ENCODE measurements at regions not wholly inside any gene's neighbourhood (a gene's known extent, or its start where the extent isn't known, plus 50 kb on each side); places are given as distances from the start of the nearest gene placed in this dataset.
"Not testable (repeated sequence)": the region's sequence is repeated elsewhere in the genome, so short reads cannot be mapped to it uniquely, and the experiment has no call there.

DNA sequence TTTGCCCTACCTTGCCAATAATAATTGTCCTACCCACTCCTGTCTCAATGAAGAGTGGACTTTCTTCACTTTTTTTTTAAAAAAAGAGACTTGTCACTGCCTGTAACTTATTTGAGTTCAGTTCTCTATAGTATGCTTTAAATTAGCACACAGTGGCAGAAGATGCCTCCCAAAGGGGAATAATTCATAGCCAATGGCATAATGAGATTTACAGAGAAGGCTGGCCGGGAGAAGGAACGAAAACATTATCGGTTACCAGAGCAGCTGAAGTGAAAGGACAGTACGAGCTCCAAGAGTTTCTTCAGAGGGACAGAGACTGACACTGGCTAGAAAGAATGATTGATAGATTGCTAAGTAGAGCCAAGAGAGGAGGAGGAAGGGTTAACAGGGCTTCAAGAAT, 356.3 kb downstream of the EMP1 start:
- DNase-seq = no peak

DNA sequence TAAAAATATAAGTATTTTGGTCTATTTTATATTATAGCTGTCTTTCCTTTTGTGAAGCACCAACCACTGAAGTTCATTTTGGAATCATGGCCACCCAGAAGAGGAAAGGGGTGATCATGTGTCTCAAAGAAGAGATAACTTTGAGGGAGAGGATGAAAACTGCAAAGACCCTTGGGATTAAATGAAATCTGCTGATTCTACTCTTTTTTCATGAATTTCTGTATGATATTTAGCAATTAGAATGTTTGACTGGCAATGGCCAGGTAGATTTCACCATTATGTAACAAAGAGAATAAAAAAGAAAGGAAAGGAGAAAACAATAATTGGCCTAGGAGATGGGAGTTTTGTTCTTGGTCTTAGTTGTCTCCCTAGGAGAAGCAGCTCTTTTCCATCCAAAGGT, 350.8 kb downstream of the EMP1 start:
- no peak for DNase-seq

DNA sequence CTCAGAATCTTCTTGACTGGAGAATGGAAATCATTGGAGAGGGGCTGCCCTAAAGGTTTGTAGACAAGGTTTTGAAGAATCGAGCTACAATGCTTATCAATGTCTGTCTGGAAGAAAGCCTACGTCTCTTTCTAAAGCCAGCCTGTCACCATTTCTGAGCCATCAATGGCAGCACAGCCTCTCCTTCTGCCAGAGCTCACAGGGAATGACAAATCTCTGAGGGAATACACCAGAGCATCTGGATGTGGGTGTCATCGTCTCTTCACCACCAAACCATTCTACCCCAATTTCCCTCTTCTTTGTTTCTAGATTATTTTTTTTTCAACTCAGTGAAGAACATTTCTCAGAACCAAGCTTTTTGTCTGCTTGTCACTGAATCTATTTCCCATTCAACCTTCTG, 349.7 kb downstream of the EMP1 start:
- DNase-seq = no peak

DNA sequence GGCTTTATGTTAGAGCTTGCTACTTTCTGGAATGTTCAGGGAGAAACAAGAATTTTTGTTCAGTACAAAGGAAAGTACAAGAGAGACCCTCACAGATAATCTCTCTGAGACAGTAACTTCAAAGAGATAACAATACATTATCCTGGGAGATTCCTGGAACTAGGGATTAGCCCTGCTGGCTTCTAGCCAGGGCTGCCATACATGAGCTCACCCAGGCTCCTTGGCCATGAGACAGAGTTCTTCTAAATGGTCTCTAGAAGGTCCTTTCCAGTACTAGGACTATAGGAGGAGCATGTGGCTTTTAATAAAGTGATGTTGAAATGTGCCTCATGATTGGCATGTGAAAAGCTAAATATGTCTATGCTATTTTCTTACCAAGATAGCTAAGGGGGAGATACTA, 342.5 kb downstream of the EMP1 start:
- DNase-seq = peak in 1 of 2 experiments; percentile 27

DNA sequence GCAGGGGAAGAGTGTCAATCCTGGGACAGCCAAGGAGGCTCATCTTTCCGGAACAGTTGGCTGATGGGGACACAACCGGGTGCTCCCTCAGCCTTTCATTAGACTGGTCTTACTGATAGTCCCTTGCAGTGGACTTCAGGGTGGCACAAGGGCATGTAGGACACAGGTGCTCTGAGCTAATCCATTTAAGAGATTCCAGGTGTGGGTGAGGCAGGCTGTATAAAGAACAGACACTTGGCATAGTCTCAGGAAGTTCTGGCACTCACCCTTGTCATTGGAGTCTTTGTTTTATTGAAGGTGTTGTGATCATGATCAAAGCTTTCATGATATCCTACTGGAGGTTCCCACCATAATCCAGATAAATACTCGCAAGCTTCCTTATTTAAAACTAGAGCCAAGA, 341.6 kb downstream of the EMP1 start:
- no peak for DNase-seq

DNA sequence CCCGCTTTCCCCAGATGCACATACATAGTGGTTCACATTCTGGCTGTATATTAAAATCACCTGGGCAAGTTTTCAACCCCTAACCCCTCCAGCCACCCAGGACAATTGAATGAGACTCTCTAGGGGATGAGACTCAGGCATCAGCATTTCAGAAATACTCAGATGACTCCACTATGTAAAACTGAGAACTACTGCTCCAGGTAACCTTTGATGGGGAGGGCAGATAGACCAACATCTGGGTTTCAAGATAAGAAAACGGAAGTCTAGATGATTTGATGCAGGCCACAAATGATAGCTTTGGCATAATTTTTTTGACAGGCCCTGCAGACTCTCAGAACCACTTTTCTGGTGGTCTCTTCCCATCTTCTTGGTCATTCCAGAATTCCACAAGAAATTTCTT, 341.1 kb downstream of the EMP1 start:
- DNase-seq = no peak

DNA sequence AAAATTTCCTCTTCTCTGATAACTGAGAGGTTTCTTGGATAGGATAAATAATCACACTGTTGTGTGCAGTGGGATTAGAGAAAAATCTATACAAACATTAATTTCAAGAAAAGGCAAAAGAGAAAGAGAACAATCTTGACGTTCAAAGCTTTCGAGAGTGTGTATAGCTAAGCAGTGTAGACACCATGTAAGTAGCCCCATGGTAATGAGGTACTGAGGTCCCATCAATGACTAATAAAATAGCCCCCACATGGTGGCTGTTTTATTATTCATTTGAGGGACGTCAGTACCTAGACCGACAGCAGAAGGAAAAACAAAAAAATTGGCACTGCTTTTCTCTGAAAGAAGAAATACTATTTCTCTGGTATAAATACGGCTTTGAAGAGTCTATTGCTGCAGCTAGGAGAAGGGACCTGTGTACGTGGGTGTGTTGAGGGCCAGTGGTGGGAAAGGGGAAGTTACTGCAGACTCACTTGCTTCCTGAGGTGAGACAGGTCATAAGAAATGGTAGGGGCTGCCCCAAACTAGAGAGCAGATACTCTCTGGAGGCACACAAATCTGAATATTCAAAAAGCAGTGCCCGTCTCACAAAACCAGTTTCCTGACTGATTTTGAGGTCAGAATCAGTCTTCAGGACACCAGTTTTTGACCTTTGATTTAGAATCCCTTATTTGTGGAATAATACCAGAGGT, 339.8 kb downstream of the EMP1 start:
- DNase-seq = no peak

DNA sequence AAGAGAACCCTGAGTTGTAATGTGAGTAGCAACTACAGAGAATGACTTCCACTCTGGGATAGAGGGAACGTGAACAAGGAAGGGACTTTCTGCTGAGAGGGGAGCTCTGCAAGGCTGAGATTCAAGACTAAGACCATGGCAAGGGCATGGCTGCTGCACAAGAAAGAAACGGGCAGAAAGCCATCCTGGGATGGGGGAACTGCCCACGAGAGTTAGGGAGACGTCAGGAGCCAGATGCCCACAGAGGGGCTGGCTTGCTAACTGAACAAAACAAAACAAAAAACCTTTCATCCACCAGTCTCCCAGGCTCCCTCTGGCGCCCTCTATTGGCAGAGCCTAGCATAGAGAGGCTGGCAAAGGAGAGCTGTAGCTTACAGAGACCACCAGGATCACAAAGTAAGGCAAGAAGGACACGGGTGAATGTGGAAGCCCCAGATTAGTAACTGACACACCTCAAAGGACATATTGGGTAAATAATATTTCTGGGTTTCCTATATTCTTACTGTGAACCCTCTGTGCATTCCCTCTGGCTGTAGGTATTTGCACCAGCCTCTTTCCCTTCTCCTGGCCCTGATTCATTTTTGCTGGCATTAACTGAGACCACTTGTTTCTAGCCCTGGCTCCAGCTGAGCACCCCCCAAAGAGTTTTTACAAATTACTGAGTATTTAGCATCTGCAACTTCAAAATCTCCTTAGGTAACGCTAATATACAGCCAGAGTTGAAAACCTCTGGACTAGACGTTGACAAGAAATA, 338.3 kb downstream of the EMP1 start:
- DNase-seq = peak; percentile 38 to 69

DNA sequence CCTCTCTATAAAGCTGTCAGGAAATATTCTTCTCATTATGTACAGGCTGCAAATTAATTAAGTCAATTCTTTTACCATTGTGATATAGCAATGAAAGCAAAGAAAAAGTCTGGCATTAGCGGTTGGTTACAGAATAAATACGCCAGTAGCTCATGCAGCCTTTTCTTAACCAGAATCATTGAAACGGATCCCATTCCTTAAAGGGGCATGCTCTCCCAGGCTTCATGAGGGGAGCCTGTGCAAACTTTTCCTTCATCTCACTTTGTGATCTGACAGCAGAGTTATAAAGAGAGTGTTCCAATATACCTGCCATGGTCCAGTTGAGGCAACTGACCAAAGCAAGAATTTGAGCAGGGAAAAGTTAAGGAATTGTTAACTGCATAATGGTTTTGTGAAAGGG, 337.7 kb downstream of the EMP1 start:
- no peak for DNase-seq

DNA sequence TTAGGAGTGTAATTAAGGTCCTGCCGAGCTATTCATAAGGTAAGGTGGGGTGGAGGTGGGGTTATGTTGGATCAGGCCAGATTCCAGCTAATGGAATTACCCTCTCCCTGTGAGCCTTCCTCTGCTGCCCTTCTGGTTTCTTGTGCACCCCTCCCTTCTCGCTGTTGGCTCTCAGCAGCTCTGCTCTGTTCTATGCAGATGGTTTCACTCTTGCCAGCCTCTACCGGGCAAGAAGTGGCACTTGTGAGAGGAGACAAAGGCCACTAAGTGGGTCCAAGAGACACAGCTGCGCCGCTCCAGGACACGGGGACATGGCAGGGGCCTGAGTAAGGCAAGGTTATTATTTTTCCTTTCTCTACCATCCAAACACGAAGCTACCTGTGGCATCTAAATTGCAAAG, 334.4 kb downstream of the EMP1 start:
- DNase-seq = peak; percentile 64 to 92

DNA sequence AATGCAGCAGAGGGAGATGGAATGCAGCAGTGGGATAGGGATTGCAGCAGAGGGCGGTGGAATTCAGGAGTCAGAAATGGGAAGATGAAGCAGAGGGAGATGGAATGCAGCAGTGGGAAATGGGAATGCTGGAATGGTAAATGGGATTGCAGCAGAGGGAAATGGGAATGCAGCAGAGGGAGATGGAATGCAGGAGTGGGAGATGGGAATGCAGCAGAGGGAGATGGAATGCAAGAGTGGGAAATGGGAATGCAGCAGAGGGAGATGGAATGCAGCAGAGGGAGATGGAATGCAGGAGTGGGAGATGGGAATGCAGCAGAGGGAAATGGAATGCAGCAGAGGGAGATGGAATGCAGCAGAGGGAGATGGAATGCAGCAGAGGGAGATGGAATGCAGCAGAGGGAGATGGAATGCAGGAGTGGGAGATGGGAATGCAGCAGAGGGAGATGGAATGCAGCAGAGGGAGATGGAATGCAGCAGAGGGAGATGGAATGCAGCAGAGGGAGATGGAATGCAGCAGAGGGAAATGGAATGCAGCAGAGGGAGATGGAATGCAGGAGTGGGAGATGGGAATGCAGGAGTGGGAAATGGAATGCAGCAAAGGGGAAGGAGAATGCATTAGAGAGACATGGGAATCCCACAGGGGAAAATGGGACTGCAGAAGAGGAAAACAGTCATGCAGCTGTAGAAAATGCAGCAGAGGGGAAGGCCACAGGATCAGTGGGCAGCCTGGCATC, 329.8 kb downstream of the EMP1 start:
- DNase-seq = not testable (repeated sequence)

DNA sequence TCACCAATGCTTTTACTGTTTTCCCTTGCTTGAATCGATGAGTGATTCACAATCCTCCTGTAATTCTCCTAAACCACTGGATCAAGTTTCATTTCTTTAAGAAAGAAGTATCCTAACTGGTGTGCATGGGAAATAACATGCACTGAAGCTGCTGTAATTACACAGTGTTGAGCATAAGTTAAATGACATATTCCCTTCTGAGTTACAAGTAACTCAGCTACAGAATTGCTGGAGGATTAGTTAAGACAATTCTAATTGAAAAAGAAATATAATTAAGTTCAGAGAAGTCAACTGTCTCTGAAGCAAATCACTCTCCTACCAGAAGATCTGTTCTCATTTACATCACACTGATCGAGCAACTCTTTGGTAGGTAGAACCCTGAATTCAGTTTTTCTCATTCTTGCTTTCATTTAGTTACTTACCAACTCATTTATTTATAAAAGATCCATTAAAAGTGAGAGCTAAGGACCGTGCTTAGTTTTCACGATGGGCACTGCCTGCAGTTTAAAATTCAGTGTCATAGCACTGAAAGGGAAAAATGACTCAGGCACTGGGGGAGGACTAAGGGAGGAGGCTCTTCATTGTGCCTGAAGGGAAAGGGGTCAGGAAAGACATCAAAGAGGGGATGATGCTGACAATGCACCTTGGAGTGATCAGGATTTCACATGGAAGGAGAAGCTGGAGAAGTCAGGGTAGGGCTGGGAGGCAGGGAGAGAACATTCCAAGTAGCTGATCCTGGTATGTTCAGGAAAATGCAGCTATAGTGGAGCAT, 327.2 kb downstream of the EMP1 start:
- peak in 1 of 2 experiments; percentile 8 for DNase-seq

DNA sequence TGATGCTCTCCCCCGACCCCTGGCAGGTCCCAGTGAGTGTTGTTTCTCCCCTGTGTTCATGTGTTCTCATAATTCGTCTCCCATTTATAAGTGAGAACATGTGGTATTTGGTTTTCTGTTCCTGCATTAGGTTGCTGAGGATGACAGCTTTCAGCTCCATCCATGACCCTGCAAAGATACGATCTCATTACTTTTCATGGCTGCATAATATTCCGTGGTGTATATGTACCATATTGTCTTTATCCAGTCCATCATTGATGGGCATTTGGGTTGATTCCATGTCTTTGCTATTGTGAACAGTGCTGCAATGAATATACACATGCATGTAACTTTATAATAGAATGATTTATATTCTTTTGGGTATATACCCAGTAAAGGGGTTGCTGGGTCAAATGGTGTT, 321.5 kb downstream of the EMP1 start:
- not testable (repeated sequence) for DNase-seq

DNA sequence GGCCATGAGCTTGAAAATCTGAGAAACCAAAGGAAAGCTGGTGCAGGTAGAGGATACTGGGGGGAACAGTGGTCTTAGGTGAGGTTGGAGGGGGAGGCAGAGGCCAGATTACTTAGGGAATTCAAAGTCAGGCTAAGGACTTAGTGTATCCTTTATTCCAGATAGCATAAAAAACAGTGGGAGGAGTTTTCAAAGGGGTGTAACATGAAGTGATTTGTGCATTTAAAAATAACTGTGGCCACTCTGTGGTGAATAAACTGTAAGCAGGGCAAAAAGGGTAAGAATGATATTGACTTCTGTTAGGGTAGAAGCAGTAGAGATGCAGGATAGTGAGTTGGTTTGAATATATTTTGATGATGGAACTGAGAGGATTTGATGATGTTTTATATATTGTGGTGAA, 313.2 kb downstream of the EMP1 start:
- DNase-seq = no peak

DNA sequence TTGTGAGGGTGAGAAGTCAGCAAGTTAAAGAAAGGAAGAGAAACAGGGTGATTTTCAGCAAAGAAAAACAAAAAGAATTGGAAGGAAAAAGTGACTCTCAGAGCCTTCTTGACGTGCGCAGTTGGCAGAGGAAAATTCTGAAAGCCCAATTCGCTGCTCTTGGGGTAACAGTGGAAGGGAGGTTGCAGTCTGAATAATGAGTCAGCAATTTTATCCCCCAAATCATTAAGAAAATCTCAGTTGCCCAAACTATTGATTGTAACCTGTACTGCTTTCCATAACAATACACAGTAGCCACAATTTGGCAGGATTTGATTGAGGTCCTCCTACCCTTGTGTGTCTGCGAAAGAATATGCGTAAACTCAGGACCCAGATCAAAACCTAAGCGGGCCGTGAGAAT, 309.1 kb downstream of the EMP1 start:
- DNase-seq = no peak

DNA sequence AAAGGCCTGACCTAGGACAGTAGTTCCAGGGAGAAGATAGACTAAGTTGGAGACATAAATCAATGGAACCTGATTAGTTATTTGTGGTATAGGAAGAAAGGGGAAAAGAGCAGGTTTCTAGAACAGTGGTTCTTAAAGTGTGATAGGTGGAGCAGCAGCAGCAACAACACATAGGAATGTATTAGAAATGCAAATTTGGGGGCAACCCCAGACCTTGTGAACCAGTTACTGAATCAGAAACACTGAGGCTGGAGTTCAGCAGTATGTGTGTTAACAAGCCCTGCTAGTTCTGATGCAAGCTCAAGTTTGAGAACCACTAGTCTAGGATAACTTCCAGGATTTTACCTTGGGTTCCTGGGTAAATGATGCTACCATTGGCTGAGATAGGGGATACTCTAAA, 308.7 kb downstream of the EMP1 start:
- no peak for DNase-seq

DNA sequence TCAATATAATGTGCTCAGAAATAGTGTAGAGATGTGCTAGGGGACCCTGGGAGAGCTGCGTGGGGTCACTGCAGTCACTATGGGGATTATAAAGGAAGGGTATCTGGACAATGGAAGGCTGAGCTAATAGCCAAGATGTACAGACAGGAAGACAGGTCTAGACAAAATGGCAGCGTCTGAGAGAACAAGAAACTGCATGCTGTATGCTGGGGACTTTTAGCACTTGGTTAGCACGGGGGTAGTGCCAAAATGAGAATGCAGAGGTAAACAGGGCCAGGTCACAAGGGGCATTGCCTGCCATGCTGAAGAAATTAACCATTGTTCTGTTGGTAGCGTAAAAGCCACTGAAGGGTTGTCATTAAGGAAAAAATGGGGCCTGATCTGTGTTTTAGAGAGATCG, 308.2 kb downstream of the EMP1 start:
- DNase-seq = no peak

DNA sequence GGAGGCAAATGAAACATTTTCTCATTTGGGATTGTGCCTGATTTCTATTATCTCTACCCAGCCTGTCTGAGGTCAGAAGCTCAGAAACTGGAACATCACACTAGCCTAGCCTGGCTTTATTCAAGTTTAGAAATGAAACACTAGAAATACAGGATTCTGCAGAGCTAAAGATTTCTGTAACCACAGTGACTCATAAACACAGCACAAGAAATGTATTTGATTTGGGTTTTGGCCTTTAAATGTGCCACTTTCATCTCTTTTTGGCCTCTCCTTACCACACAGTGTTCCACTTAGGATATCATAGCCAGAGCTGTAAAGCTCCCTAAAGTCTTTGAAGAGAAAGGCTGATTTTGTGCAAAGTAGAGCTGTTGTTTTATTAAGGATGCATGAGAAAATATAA, 307.5 kb downstream of the EMP1 start:
- no peak for DNase-seq

DNA sequence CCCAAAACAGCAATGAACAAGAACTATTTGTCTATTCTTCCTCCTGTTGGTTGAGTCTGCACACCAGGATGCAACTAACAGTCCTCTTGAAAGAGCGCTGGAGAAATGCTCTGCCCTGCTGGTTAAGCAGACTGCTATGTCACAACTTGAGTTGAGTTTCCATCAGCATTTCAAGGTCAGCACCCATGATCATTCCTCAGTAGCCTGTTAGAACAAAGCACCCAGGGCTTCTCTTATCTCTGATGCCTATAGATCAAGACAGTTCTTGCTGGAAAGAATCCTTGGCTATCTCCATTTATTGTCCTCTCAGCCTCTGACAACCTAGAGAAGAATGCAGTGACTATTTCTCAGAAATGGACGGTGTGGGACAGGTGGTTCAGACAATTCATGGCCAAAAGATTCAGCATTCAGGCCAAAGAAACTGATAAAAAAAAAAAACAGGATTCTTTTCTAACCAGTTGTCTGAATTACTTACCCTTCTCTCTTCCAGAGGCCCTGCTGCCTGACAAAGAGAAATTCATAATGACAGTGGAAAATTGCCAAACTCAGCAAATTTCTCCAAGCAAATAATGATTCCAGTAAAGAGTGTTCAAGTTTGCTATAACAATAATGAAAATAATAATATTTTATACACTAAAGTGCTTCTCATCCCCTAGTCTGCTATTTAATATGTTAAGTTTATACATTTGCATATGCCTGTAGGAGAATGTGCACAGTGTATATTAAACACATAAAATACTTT, 306.7 kb downstream of the EMP1 start:
- DNase-seq = no peak

DNA sequence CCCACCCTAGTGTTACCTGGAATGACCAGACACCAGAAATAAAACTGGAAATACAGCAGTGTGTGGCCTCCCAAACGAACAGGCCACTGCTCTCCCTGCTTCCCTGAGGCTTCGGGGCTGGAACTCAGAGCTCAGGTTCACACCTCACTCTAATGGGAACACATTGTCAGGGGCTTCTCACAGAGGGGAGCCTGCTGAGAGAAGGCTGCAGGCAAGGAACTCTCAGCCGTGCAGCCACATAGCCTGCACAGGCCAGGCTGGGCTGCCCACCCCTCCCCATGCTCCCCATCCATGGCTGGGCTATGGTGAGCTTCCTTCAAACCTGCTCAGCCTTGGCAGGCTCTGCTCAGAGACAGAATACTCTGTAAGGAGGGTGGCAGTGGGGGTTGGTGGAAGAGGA, 302.5 kb downstream of the EMP1 start:
- DNase-seq = no peak

DNA sequence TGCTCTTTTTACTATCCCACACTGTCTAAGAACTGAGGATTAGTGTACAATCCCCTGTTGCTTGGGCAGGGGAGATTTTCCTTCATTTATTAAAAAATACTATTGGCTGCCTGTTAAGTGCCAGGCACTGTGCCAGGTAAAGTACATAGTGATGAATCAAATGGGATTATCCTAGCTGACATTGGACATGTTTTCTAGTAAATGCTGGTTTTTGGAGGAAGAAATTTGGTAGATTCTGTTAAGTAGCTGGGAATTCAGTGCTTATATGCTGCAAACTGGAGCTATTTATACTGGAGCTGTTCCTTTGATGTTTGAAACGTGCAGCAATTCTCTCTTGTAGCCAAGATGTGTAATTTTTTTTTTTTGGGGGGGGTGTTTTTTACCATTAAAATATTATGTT, 299.6 kb downstream of the EMP1 start:
- DNase-seq = peak in 1 of 2 experiments; percentile 43

DNA sequence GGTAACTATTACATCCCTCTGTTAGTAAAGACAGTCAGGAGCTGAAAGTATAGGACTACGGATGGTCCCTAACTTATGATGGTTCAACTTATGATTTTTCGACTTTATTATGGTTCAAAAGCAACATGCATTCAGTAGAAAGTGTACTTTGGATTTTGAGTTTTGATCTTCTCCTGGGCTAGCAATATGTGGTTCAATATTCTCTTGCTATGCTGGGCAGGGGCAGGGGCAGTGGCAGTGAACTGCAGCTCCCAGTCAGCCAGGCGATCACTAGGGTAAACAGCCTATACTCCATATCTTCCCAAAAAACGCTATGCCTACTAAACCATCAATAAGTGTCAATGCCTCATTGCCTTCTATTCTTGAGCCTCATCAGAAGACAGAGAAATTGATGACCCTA, 292.7 kb downstream of the EMP1 start:
- DNase-seq = no peak

DNA sequence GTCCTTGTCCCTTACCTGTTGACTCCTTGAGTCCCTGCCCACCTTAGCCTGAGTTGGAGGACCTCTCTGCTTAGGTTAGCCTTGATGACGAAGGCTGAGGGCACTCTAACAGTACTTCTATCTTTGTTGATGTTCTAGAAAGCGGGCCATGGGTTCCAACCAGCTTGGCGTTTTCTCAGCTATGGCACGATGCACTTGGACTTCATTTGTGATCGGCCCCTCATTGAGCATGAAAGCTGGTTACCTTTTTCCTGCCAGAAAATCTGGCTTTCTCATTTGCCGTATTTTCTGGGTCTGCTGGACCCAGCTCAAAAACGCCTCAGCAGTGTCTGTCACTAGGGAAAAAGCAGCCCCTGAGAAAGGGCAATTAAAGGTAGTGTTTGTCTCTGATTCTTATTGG, 290.8 kb downstream of the EMP1 start:
- DNase-seq = no peak

All from NCI-H524 (cell line).